ENCODE measurements at regions not wholly inside any gene's neighbourhood (a gene's known extent, or its start where the extent isn't known, plus 50 kb on each side); places are given as distances from the start of the nearest gene placed in this dataset.

GRCh38 chr3:22308871-22309270 is 557.9 kb upstream of the ZNF385D start (continued):
- TF ChIP-seq ERG (CRISPR knock-in tag; IDR thresholded peaks at IDR 0.05) (no peak), FOXJ3 (CRISPR knock-in tag; IDR thresholded peaks at IDR 0.05; ENCODE audit: borderline replicate concordance) (no peak), MYBL2 (CRISPR knock-in tag; IDR thresholded peaks at IDR 0.05) (no peak), EMX1 (CRISPR knock-in tag; IDR thresholded peaks at IDR 0.05) (no peak)

GRCh38 chr3:22315925-22316324 is 564.9 kb upstream of the ZNF385D start:
- CTCF ChIA-PET = no interaction called here
- TF ChIP-seq, protein P1, sequence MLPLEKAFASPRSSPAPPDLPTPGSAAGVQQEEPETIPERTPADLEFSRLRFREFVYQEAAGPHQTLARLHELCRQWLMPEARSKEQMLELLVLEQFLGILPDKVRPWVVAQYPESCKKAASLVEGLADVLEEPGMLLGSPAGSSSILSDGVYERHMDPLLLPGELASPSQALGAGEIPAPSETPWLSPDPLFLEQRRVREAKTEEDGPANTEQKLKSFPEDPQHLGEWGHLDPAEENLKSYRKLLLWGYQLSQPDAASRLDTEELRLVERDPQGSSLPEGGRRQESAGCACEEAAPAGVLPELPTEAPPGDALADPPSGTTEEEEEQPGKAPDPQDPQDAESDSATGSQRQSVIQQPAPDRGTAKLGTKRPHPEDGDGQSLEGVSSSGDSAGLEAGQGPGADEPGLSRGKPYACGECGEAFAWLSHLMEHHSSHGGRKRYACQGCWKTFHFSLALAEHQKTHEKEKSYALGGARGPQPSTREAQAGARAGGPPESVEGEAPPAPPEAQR (CRISPR knock-in tag; IDR thresholded peaks at IDR 0.05) = no peak
- TF ChIP-seq SP1 (CRISPR knock-in tag; conservative IDR thresholded peaks at IDR 0.05) (no peak), OVOL2 (CRISPR knock-in tag; IDR thresholded peaks at IDR 0.05; ENCODE audit: borderline replicate concordance) (no peak), FOXJ3 (CRISPR knock-in tag; IDR thresholded peaks at IDR 0.05; ENCODE audit: borderline replicate concordance) (no peak), ELF4 (CRISPR knock-in tag; IDR thresholded peaks at IDR 0.05; ENCODE audit: low read depth) (no peak), TCF7 (CRISPR knock-in tag; IDR thresholded peaks at IDR 0.05; ENCODE audit: low read depth) (no peak), GTF2I (CRISPR knock-in tag; conservative IDR thresholded peaks at IDR 0.05) (no peak), ATF1 (CRISPR knock-in tag; IDR thresholded peaks at IDR 0.05) (no peak)
- no peak overlapping the region for H3K27ac Mint-ChIP-seq
- no peaks in the 10 kb centered on the region for H3K36me3 Mint-ChIP-seq
- H3K27me3 Mint-ChIP-seq (ENCODE audit: low read depth) = no peaks in the 10 kb centered on the region
- no peak for DNase-seq (ENCODE audit: low spot score)
- ATAC-seq = no peak
- H3K4me1 Mint-ChIP-seq = no peaks in the 10 kb centered on the region
- H3K9me3 Mint-ChIP-seq = no peaks in the 10 kb centered on the region
- no peak overlapping the region for H3K4me3 Mint-ChIP-seq
- POLR2A ChIA-PET = no interaction called here

DNA sequence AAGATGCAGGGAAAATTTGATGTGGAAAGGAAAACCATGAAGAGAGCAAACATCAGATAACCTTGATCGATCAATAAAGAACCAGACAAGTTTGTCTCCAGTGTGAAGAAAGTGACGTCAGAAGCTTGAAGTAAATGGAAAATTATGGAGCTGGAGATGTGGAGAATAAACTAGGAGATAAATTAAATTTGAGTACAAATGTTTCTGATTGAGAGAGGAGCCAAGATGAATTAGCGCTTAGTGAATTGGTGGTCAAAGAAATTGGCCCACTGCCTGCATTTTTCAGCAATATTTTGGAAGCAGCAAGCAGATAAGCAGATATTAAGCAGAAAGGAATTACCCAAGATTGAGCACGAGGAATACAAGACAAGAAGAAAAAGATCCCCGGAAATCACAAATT is 567.3 kb upstream of the ZNF385D start:
- H3K27me3 Mint-ChIP-seq (ENCODE audit: low read depth) = no peaks in the 10 kb centered on the region
- ChIA-PET CTCF (no interaction called here), POLR2A (no interaction called here)
- no peak overlapping the region for H3K27ac Mint-ChIP-seq
- TF ChIP-seq ZBTB43 (CRISPR knock-in tag; IDR thresholded peaks at IDR 0.05) = no peak
- TF ChIP-seq JAZF1 (CRISPR knock-in tag; IDR thresholded peaks at IDR 0.05) = no peak
- TF ChIP-seq FOXK1 (CRISPR knock-in tag; IDR thresholded peaks at IDR 0.05) = no peak
- no peak for TF ChIP-seq ZNF317 (CRISPR knock-in tag; IDR thresholded peaks at IDR 0.05; ENCODE audit: borderline replicate concordance, low read depth)
- TF ChIP-seq TEAD4 (CRISPR knock-in tag; IDR thresholded peaks at IDR 0.05) = no peak
- TF ChIP-seq, protein P2, sequence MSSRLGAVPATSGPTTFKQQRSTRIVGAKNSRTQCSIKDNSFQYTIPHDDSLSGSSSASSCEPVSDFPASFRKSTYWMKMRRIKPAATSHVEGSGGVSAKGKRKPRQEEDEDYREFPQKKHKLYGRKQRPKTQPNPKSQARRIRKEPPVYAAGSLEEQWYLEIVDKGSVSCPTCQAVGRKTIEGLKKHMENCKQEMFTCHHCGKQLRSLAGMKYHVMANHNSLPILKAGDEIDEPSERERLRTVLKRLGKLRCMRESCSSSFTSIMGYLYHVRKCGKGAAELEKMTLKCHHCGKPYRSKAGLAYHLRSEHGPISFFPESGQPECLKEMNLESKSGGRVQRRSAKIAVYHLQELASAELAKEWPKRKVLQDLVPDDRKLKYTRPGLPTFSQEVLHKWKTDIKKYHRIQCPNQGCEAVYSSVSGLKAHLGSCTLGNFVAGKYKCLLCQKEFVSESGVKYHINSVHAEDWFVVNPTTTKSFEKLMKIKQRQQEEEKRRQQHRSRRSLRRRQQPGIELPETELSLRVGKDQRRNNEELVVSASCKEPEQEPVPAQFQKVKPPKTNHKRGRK (CRISPR knock-in tag; IDR thresholded peaks at IDR 0.05; ENCODE audit: borderline replicate concordance) = no peak
- TF ChIP-seq NFE2L1 (CRISPR knock-in tag; IDR thresholded peaks at IDR 0.05) = no peak
- no peak for TF ChIP-seq ZNF281 (CRISPR knock-in tag; IDR thresholded peaks at IDR 0.05)
- TF ChIP-seq, protein P3, sequence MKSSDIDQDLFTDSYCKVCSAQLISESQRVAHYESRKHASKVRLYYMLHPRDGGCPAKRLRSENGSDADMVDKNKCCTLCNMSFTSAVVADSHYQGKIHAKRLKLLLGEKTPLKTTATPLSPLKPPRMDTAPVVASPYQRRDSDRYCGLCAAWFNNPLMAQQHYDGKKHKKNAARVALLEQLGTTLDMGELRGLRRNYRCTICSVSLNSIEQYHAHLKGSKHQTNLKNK (CRISPR knock-in tag; IDR thresholded peaks at IDR 0.05) = no peak
- TF ChIP-seq, protein P4, sequence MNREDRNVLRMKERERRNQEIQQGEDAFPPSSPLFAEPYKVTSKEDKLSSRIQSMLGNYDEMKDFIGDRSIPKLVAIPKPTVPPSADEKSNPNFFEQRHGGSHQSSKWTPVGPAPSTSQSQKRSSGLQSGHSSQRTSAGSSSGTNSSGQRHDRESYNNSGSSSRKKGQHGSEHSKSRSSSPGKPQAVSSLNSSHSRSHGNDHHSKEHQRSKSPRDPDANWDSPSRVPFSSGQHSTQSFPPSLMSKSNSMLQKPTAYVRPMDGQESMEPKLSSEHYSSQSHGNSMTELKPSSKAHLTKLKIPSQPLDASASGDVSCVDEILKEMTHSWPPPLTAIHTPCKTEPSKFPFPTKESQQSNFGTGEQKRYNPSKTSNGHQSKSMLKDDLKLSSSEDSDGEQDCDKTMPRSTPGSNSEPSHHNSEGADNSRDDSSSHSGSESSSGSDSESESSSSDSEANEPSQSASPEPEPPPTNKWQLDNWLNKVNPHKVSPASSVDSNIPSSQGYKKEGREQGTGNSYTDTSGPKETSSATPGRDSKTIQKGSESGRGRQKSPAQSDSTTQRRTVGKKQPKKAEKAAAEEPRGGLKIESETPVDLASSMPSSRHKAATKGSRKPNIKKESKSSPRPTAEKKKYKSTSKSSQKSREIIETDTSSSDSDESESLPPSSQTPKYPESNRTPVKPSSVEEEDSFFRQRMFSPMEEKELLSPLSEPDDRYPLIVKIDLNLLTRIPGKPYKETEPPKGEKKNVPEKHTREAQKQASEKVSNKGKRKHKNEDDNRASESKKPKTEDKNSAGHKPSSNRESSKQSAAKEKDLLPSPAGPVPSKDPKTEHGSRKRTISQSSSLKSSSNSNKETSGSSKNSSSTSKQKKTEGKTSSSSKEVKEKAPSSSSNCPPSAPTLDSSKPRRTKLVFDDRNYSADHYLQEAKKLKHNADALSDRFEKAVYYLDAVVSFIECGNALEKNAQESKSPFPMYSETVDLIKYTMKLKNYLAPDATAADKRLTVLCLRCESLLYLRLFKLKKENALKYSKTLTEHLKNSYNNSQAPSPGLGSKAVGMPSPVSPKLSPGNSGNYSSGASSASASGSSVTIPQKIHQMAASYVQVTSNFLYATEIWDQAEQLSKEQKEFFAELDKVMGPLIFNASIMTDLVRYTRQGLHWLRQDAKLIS (CRISPR knock-in tag; IDR thresholded peaks at IDR 0.05; ENCODE audit: borderline replicate concordance) = no peak
- H3K36me3 Mint-ChIP-seq = no peaks in the 10 kb centered on the region
- peaks cover 11% of the 10 kb centered on the region for H3K4me1 Mint-ChIP-seq
- H3K4me3 Mint-ChIP-seq = no peak overlapping the region
- H3K9me3 Mint-ChIP-seq = no peaks in the 10 kb centered on the region
- no peak for DNase-seq (ENCODE audit: low spot score)
- no peak for ATAC-seq

Data from WTC11 (cell line).